ENCODE measurements at regions not wholly inside any gene's neighbourhood (a gene's known extent, or its start where the extent isn't known, plus 50 kb on each side); places are given as distances from the start of the nearest gene placed in this dataset.

- no peak for ATAC-seq
- ChIA-PET POLR2A (no interaction called here), CTCF (no interaction called here), RAD21 (ENCODE audit: low non-redundant PET in 1 of 2, low total read pairs in 2 of 2, uncharacterized antibody in 2 of 2, unreplicated experiment in 2 of 2) (no interaction called here)
- Histone ChIP-seq H2AFZ (ENCODE audit: low read depth, low read length, poor library complexity, severe bottlenecking) (no peak overlapping the region), H3K36me3 (ENCODE audit: control insufficient read depth in 1 of 2, insufficient read depth in 2 of 2, low read length in 2 of 2) (no peaks in the 10 kb centered on the region), H3K27me3 (ENCODE audit: insufficient read depth, low read length) (no peaks in the 10 kb centered on the region), H4K20me1 (ENCODE audit: insufficient read depth) (no peaks in the 10 kb centered on the region), H3K9me2 (ENCODE audit: insufficient read depth) (no peaks in the 10 kb centered on the region), H3K9ac (ENCODE audit: low read length) (no peak overlapping the region), H3K4me3 (replicated peaks in 1 of 2; ENCODE audit: low read depth in 1 of 2, low read length in 2 of 2) (no peak overlapping the region), H3K27ac (ENCODE audit: low read depth, low read length) (no peak overlapping the region), H3K79me2 (ENCODE audit: insufficient read depth, low read length) (no peaks in the 10 kb centered on the region), H3K9me3 (ENCODE audit: control insufficient read depth in 1 of 2, insufficient read depth in 1 of 2, low read depth in 1 of 2, low read length in 2 of 2) (peaks cover 0 to 10% of the 10 kb centered on the region in 2 experiments; a peak in 1 of 4 replicates), H3K4me1 (ENCODE audit: control insufficient read depth in 1 of 2, insufficient read depth in 2 of 2, low read length in 2 of 2) (no peaks in the 10 kb centered on the region), H3K4me2 (ENCODE audit: low read length) (no peak overlapping the region)
- no peak for TF ChIP-seq EGR1 (IDR thresholded peaks at IDR 0.05; ENCODE audit: low read depth)
- TF ChIP-seq SRF (IDR thresholded peaks at IDR 0.05; ENCODE audit: low read depth) = no peak
- TF ChIP-seq MAX (IDR thresholded peaks at IDR 0.05) = no peak
- no peak for TF ChIP-seq JUND (IDR thresholded peaks at IDR 0.05)
- TF ChIP-seq REST (IDR thresholded peaks at IDR 0.05; ENCODE audit: low read depth) = no peak
- TF ChIP-seq ZBTB33 (IDR thresholded peaks at IDR 0.05; ENCODE audit: extremely low read depth, insufficient replicate concordance, low read length) = no peak
- TF ChIP-seq CBX3 (IDR thresholded peaks at IDR 0.05; ENCODE audit: low read depth) = no peak
- TF ChIP-seq EZH2phosphoT487 (IDR thresholded peaks at IDR 0.05; ENCODE audit: borderline replicate concordance) = no peak
- TF ChIP-seq SIN3A (IDR thresholded peaks at IDR 0.05; ENCODE audit: low read depth) = no peak
- no peak for TF ChIP-seq EZH2 (IDR thresholded peaks at IDR 0.05)
- no peak for TF ChIP-seq ATF3 (IDR thresholded peaks at IDR 0.05)
- no peak for TF ChIP-seq FOSL1 (IDR thresholded peaks at IDR 0.05; ENCODE audit: low read depth)
- no peak for TF ChIP-seq ZFX (IDR thresholded peaks at IDR 0.05)
- intact Hi-C loops (cut with micrococcal nuclease) = no loop called here
- BruUV-seq (replicated peaks) = no TSS peak
- DNase-seq (ENCODE audit: low read depth, low spot score) = no peak
Observed at GRCh38 chr9:30511666-30512065, 1872.8 kb upstream of the ACO1 start.
